GM12801 (cell line): ENCODE measurements at regions not wholly inside any gene's neighbourhood (a gene's known extent, or its start where the extent isn't known, plus 50 kb on each side); places are given as distances from the start of the nearest gene placed in this dataset.

Experiments
- CTCF ChIP-seq: IDR thresholded peaks from one replicate; pipeline ENCODE4 v1.5.1; 2011; ENCODE audit warnings: control low read depth; ENCODE audit not compliant: insufficient read length; ENCODE audit errors: extremely low read depth

GRCh38 chr11:11069841-11070835 is 212.3 kb upstream of the ZBED5 start:
- no peak for TF ChIP-seq CTCF

- no peak for TF ChIP-seq CTCF
Observed at GRCh38 chr11:11068113-11068512, 210.3 kb upstream of the ZBED5 start.

- no peak for TF ChIP-seq CTCF
Observed at GRCh38 chr11:11065396-11065795, 207.5 kb upstream of the ZBED5 start.

- no peak for TF ChIP-seq CTCF
Observed at GRCh38 chr11:11057472-11057854, 199.6 kb upstream of the ZBED5 start.

- TF ChIP-seq CTCF = no peak
Observed at GRCh38 chr11:11056749-11057471, 199.1 kb upstream of the ZBED5 start.

- no peak for TF ChIP-seq CTCF
Observed at GRCh38 chr11:11056316-11056715, 198.5 kb upstream of the ZBED5 start.

GRCh38 chr11:11047851-11048610 is 190.2 kb upstream of the ZBED5 start:
- TF ChIP-seq CTCF = no peak
